HG03442 (cell line): ENCODE measurements at regions not wholly inside any gene's neighbourhood (a gene's known extent, or its start where the extent isn't known, plus 50 kb on each side); places are given as distances from the start of the nearest gene placed in this dataset.
A peak's percentile ranks its signal among the peaks of the same experiment; 100 is the strongest.

Source experiments
- ATAC-seq: cut with Tn5 transposase; IDR thresholded peaks from one replicate; pipeline ENCODE4 v1.9.1; 2021; ENCODE audit warnings: mild to moderate bottlenecking, moderate library complexity; ENCODE audit not compliant: unreplicated experiment

GRCh38 chr3:159852821-159853505, 135.7 kb upstream of the IL12A start:
- ATAC-seq = no peak

GRCh38 chr3:159853506-159853864, 135.2 kb upstream of the IL12A start:
- ATAC-seq = no peak

- ATAC-seq = no peak
Measured at GRCh38 chr3:159854500-159855124, 134.0 kb upstream of the IL12A start.

DNA sequence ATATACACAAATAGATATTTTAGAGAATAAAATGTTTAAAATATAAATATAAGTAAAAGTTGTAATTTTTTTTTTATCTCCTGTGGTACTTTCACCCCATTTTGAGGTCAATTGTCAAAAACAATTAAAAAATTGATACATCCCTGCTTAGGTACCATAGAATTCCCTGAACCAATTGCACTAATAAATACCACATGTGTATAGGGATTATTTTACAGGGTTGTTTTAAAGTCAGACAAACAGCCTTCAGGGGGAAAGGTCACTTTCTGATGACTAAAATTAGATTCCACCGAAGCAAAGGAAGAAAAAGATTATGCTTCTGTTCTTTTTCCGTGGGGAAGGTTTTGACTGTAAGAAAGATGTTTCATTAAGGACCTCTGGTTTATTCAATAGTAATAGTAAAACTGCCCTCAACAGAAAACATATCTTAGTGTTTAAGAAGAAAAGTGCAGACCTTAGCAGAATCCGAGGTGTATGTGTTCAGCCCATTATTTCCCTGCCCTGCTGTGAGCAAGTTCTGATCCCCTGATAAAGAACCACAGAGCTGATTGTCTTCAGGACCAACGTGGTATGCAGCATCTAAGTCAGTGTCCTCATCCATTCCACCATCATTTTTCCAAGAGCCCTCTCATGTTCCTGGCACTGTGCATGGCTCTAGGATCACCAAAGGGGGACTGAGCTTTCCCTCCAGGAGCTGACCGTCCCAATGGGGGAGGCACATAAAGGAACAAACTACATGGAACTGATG, 132.9 kb upstream of the IL12A start:
- no peak for ATAC-seq

DNA sequence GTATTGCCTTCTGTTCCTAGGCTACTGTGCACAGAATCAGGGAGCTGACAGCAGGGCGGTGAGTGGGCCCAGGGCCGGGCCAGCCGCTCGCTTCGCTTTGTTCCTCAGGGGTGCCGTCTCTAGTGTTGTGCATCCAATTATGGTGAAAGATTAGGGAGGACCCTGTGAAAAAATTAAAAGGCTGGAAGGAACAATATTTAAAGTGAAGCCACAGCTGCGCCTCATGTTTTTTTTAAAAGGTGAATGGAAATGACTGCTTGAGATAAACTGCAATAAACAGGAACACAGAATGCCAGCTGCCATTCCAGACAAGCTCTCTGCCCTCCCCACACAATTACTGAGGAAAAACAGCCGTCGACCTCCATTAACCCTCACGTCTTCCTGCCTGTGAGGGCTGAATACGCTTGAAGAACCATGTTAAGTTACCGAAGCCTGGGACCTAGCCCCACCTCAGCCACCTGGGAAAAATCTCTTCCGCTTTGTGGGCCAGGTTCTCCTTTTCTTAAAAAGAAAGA, 132.0 kb upstream of the IL12A start:
- ATAC-seq = no peak

- no peak for ATAC-seq
Measured at GRCh38 chr3:159857840-159858239, 130.8 kb upstream of the IL12A start.

DNA sequence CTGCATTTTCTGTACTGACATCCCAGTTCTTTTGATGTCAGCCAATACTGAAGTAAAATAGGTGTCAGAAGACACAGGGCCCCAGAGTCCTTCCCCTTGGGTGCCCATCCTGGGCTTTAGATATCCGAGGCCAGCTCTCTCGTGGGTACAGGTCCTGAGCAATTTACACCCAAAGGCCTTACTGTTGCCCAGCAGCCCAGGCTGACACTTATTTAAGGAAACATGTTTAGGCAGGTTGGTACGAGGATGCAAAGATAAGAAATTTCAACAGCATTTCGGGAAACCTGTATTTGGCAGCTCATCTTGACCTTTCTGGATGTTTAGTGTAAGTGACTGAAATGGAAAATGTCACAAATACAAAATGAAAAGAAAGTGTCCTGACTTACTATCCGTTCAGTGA, 130.0 kb upstream of the IL12A start:
- no peak for ATAC-seq

GRCh38 chr3:159859424-159859823, 129.2 kb upstream of the IL12A start:
- ATAC-seq = no peak

DNA sequence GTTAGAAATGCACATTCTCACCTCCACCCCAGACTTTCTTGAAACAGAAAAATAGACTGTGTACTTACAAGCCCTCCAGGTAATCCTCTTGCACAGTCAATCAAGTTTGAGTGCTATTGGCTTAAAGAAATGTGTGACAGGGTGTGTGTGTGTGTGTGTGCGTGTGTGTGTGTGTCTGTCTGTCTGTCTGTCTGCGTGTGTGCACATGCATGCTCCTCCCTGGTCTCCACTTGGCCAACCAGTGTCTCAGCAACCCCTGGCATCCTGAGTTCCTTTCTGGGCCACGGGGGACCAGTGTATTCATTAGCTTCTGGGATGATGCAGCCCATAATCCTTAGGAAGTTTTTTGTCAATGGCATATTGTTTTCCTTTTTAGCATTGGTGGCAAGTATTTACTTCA, 128.8 kb upstream of the IL12A start:
- no peak for ATAC-seq

- ATAC-seq = peak; percentile 28
Measured at GRCh38 chr3:159860269-159861116, 128.1 kb upstream of the IL12A start.

DNA sequence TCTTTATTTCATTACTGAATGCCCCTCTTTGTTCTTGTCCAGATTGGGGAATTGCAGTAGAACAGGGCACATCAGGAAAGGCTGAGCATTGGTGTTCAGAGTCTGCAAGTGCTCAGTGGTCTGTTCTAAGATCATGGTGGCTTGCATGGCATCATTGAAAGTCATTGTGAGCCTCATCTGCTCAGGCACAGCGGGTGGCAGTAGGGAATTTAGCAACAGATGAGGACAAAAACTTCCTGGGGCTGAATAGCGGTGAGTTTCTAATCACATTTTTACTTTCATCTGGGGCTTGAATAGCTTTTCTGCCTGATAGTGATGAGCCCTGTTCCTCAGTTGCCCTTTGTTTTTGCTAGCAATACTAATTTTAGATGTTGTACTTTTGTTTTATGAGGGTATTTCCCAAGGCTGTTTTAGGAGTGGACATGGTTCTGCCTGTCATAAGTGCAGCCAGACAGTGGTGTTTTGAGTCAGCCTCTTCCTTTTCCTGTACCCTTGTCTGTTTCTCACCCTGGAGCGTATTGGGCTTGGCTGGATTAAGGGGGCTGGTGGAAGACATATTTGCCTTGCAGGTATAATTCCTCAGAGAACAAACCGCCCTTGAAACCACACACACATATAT, 127.2 kb upstream of the IL12A start:
- ATAC-seq = peak; percentile 88

DNA sequence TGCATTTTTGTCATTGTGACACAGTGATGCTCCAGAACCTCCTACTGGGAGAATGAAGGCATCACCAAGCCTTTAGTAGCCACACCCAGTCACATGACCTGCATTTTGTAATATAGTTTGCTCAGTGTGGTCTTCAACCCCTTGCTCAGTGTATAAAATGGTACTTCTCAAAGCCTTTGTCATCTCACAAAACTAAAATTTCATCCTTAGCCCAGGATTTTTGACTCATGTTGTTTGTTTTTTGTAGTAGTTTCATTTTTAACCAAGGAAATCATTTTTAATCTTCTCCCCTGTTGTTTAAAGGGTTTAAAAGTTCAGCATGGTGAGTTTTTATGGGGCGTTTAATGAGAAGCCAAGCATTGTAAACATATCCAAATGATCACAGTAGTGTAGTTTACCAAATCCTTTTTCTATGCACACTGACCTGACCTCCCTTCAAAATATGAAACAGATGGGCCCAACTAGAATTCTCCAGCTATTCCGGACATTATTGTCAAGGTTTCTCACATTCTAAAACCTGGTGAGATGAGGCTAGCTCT, 123.5 kb upstream of the IL12A start:
- ATAC-seq = no peak

DNA sequence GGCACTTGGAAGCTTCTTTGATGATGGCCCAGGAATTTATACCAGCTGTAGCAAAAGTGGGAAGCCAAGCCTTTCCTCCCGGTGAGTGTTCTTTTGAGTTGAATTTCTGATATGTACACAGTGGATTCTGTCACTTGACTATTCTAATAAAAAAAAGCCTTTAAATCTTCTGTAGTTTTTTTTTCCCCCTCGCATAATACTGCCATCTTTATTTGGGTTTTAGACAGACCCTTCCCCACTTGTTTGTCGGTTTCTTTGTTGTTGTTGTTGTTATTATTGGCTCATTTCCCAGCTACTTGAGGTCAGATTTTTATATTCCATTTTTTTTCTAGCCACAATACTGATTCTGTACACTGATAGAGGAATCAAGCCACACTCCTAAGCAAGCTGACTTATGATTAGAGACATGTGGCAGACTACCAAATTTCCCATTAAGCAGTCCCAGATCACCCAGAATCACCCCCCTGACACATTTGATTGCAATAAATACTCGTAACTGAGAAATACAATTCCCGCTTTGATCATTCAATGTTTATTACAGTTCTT, 122.4 kb upstream of the IL12A start:
- no peak for ATAC-seq

DNA sequence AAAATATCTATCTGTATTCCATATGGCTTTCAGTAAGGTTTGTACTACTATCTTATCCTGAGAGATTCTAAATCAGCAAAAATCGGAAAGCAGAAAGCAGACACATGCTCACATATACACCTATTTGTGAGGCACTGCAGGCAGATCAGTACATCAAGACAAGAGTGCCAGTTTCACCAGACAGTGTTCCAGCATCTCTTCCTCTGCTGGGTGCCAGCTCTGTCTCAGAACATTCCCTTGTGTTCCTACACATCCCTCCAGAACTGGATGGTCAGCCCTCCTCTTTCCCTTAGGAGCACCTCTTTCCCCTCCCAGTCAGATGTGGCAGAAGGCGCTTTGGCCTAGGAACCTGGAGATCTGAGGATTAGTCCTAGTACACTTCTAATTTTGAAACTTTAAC, 121.3 kb upstream of the IL12A start:
- no peak for ATAC-seq

DNA sequence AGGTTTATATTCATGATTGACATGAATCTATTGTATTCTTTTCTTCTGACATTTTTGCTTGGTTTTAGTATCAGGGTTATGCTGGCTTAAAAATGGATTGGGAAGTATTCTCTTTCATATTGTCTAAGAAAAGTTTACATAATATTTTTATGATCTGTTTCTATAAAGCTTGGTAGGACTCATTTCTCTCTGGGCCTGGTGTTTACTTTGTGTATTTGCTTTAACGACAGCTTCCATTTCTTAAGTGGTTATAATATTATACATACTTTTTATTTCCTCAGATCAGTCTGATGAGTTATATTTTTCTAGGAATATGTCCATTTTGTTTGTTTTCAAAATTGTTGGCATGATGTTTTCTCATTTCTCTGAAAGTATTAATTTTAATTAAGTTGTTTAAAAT, 117.9 kb upstream of the IL12A start:
- no peak for ATAC-seq

DNA sequence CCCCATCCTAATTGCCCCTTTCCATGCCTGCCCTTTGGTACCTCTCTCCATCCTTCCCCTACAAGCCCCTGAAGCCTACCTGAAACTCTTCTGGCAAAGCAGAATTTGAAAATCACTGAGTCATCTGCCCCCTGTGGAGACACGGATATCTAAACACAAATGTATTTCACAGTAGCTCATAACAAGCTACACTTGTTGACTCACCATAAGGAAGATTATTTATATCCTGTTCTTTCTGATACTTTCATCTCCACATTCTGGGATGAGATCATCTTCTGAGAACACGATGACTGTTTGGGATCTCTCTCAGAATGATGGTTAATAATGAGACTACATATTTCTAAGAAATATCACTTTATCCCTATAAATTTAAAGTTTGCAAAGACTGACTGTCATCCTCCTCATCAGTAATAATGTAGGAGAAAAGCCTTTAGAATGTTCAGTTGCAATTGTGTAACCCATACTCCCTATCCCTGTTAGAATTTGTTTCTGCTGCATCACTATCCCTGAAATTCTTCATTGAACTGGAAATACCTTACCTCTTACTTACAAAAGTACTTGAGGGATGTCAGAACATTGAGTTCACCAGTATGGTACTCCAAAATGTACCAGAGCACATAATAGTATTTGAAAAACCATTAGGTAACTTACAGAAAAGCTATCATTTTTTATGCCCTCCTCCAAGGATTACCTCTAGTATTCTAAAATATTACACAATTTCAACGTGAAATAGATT, 116.1 kb upstream of the IL12A start:
- ATAC-seq = no peak

- ATAC-seq = no peak
Measured at GRCh38 chr3:159875116-159875515, 113.5 kb upstream of the IL12A start.

- no peak for ATAC-seq
Measured at GRCh38 chr3:159877924-159878323, 110.7 kb upstream of the IL12A start.

GRCh38 chr3:159879146-159879545, 109.5 kb upstream of the IL12A start:
- no peak for ATAC-seq
